ENCODE measurements at regions not wholly inside any gene's neighbourhood (a gene's known extent, or its start where the extent isn't known, plus 50 kb on each side); places are given as distances from the start of the nearest gene placed in this dataset.

GRCh38 chr4:123840197-123840596 is 443.6 kb downstream of the SPRY1 start:
- TF ChIP-seq CTCF (IDR thresholded peaks at IDR 0.05) (no peak), POLR2A (IDR thresholded peaks at IDR 0.05) (no peak)

Data from esophagus squamous epithelium (tissue), 4 donors.